Lung (tissue), 12 donors: ENCODE measurements at regions not wholly inside any gene's neighbourhood (a gene's known extent, or its start where the extent isn't known, plus 50 kb on each side); places are given as distances from the start of the nearest gene placed in this dataset. TPM values are rescaled to one million over a fixed set of nuclear protein-coding genes. Genes with fewer than 3 reads are reported as not detected.

ENCODE experiments used
- ATAC-seq: fragments of 200-7000 bp; cut with Tn5 transposase; one replicate; pipeline ENCODE4 v1.9.1; 2020; ENCODE audit warnings: moderate number of reproducible peaks; ENCODE audit not compliant: insufficient read depth, low FRiP score
- DNase-seq, 3 donors: peaks; one replicate each; pipeline ENCODE4 v3.0.0-alpha.2; 2013 to 2017
- H3K27ac ChIP-seq, 2 donors: one replicate each; pipeline ENCODE4 v1.5.1; 2013; ENCODE audit warnings: mild to moderate bottlenecking in 2 of 2, moderate library complexity in 2 of 2, control low read depth in 1 of 2, inconsistent platforms in 1 of 2, low read depth in 1 of 2, low read length in 1 of 2
- H3K27me3 ChIP-seq, 3 donors: one replicate each; pipeline ENCODE4 v1.5.1; 2013; ENCODE audit warnings: low read length in 2 of 3; ENCODE audit not compliant: control insufficient read depth in 3 of 3, insufficient read depth in 3 of 3
- H3K36me3 ChIP-seq, 4 donors: one replicate each; pipeline ENCODE4 v1.5.1; 2013; ENCODE audit warnings: low read length in 4 of 4, mild to moderate bottlenecking in 1 of 4, moderate library complexity in 1 of 4; ENCODE audit not compliant: control insufficient read depth in 4 of 4, insufficient read depth in 4 of 4
- H3K4me1 ChIP-seq, 5 donors: one replicate each; pipeline ENCODE4 v1.5.1; 2013; ENCODE audit warnings: low read length in 5 of 5, mild to moderate bottlenecking in 2 of 5, moderate library complexity in 1 of 5; ENCODE audit not compliant: control insufficient read depth in 5 of 5, insufficient read depth in 5 of 5
- H3K4me3 ChIP-seq: one replicate; pipeline ENCODE4 v1.5.1; 2013; ENCODE audit warnings: mild to moderate bottlenecking, control low read depth, moderate library complexity
- H3K9ac ChIP-seq, 2 donors: one replicate each; pipeline ENCODE4 v1.5.1; 2013; ENCODE audit warnings: low read length in 2 of 2, control low read depth in 1 of 2; ENCODE audit not compliant: insufficient read depth in 1 of 2
- H3K9me3 ChIP-seq, 4 donors: one replicate each; pipeline ENCODE4 v1.5.1; 2013; ENCODE audit warnings: low read length in 3 of 4, mild to moderate bottlenecking in 1 of 4, moderate library complexity in 1 of 4; ENCODE audit not compliant: control insufficient read depth in 4 of 4, insufficient read depth in 3 of 4
- WGBS, 2 donors: extraction: QIAGEN DNeasy Blood & Tissue Kit; methylation state at CpG; one replicate each; pipeline ENCODE4 v1.1.7; 2013; 5-methylcytosine and 5-hydroxymethylcytosine counted together
- small RNA-seq: library from RNA; depleted of rRNA; stranded (forward); fragments of <200 nt; gene quantifications from one replicate; pipeline ENCODE3, GENCODE V24; 2014; ENCODE audit warnings: low replicate concordance
- TF ChIP-seq, protein P1 (sequence below): IDR thresholded peaks from 2 replicates; pipeline ENCODE4 v1.5.1; 2012; ENCODE audit warnings: mild to moderate bottlenecking; ENCODE audit errors: control extremely low read depth, extremely low read depth
- donor health status: control.
- donor health status: control.
- donor health status: Bipolar disorder and iron deficiency.
- donor health status: healthy.
- donor health status: DM: yes; HTN: yes; CAD: no.

DNA sequence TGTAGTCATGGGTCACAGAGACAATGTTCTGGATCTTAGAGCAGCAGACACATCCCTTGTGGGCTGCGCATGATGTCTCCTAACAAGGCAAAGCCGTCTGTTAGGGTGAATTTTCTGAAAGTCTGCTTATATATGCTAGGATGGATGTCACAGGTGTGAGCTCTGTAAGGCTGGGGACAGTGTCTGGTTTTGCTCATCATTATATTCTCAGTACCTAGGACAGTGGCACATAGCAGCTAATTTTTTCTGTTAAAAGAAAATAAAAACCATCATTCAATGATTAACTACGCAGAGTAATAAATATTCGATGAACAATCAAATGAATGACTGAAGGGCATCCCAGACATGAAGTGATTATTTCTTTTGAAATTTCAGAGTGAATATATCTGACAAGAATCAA, 52.9 kb upstream of the FAM169A start:
- H3K4me3 ChIP-seq: no peak overlapping the region
- H3K9ac ChIP-seq: no peak overlapping the region
- H3K4me1 ChIP-seq: peaks cover 0 to 2% (median 0%) of the 10 kb centered on the region in 5 donors
- 82 to 83% methylated on average over 4 of the region's 4 CpGs for WGBS, 2 donors
- no peaks in the 10 kb centered on the region for H3K36me3 ChIP-seq
- no peaks in the 10 kb centered on the region for H3K27me3 ChIP-seq
- TF ChIP-seq, protein P1, sequence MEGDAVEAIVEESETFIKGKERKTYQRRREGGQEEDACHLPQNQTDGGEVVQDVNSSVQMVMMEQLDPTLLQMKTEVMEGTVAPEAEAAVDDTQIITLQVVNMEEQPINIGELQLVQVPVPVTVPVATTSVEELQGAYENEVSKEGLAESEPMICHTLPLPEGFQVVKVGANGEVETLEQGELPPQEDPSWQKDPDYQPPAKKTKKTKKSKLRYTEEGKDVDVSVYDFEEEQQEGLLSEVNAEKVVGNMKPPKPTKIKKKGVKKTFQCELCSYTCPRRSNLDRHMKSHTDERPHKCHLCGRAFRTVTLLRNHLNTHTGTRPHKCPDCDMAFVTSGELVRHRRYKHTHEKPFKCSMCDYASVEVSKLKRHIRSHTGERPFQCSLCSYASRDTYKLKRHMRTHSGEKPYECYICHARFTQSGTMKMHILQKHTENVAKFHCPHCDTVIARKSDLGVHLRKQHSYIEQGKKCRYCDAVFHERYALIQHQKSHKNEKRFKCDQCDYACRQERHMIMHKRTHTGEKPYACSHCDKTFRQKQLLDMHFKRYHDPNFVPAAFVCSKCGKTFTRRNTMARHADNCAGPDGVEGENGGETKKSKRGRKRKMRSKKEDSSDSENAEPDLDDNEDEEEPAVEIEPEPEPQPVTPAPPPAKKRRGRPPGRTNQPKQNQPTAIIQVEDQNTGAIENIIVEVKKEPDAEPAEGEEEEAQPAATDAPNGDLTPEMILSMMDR: no peak
- H3K9me3 ChIP-seq: no peaks in the 10 kb centered on the region
- no peak for ATAC-seq
- DNase-seq: no peak
- no peak overlapping the region for H3K27ac ChIP-seq

GRCh38 chr5:74918232-74918669, 52.1 kb upstream of the FAM169A start:
- H3K9ac ChIP-seq: no peak overlapping the region
- H3K27me3 ChIP-seq: no peaks in the 10 kb centered on the region
- ATAC-seq: no peak
- H3K36me3 ChIP-seq: no peaks in the 10 kb centered on the region
- TF ChIP-seq, protein P1: no peak
- H3K27ac ChIP-seq: no peak overlapping the region
- peaks cover 0 to 2% (median 0%) of the 10 kb centered on the region in 5 donors for H3K4me1 ChIP-seq
- WGBS, 2 donors: 79 to 81% methylated on average over 4 of the region's 4 CpGs
- no peak overlapping the region for H3K4me3 ChIP-seq
- no peak for DNase-seq
- no peaks in the 10 kb centered on the region for H3K9me3 ChIP-seq

DNA sequence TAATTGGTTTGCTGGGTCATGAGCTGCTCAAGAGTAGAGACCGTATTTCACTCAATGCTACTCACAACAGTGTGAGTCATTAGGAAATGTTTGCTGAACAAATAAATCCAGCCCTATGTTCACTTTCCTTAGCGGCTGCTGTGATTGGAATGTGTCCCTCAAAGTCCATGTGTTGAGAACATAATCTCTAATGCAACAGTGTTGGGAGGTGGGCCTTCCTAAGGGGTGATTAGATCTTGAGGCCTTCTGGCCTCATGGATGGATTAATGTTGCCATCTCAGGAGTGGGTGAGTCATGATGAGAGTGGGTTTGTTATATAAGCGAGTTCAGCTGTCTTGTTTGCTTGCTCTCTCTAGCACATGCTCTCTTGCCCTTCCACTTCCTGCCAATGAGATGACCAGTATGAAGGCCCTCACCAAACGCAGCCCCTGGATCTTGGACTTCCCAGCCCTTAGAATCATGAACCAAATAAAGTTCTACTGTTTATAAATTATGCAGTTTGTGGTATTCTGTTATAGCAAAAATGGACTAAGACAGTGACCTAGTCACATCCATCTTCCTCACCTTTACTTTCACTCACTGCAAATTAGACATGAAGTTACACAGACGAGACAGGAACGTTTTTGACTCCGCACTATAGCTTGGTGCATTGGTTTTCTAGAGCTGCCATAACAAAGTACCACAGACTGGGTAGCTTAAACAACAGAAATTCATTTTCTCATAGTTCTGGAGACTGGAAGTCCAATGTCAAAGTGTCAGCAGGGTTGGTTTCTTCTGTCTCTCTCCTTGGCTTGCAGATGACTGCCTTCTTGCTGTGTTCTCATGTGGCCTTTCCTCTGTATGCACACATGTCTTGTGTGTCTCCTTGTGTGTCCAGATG, 50.9 kb upstream of the FAM169A start:
- Histone ChIP-seq H3K9ac (no peak overlapping the region), H3K36me3 (no peaks in the 10 kb centered on the region), H3K27me3 (no peaks in the 10 kb centered on the region), H3K9me3 (no peaks in the 10 kb centered on the region), H3K4me3 (no peak overlapping the region), H3K4me1 (peaks cover 0 to 2% (median 0%) of the 10 kb centered on the region in 5 donors), H3K27ac (peak overlapping the region in 1 of 2 donors; percentile 56)
- peak in 1 of 3 donors; percentile 33 for DNase-seq
- 77 to 89% methylated on average over 7 of the region's 7 CpGs for WGBS, 2 donors
- TF ChIP-seq, protein P1: no peak
- peak; percentile 82 for ATAC-seq

Small RNAs in the stretch of these regions (small RNA-seq; reads per million reads assigned to genes)
- not detected for gene AC116337.2
